B cell (primary cell): ENCODE measurements at regions not wholly inside any gene's neighbourhood (a gene's known extent, or its start where the extent isn't known, plus 50 kb on each side); places are given as distances from the start of the nearest gene placed in this dataset.

Source experiments
- CTCF ChIP-seq: fragments of 200-600 bp; IDR thresholded peaks from one replicate; pipeline ENCODE4 v1.8.0; 2022; ENCODE audit warnings: antibody characterized with exemption, mild to moderate bottlenecking
- EZH2 ChIP-seq: IDR thresholded peaks from 2 replicates; pipeline ENCODE4 v1.6.1; 2012; ENCODE audit warnings: borderline replicate concordance, low read depth, mild to moderate bottlenecking, moderate library complexity, low read length; ENCODE audit not compliant: insufficient read depth, poor library complexity, severe bottlenecking

- no peak for TF ChIP-seq CTCF
- TF ChIP-seq EZH2: no peak
Measured at GRCh38 chr9:79014929-79015699, 556.7 kb upstream of the TLE4 start.
